SK-N-SH (cell line): ENCODE measurements at regions not wholly inside any gene's neighbourhood (a gene's known extent, or its start where the extent isn't known, plus 50 kb on each side); places are given as distances from the start of the nearest gene placed in this dataset.
A peak's percentile ranks its signal among the peaks of the same experiment; 100 is the strongest.

Experiments used
- CTCF ChIA-PET: fragments of 300-600, 350-600 bp; formaldehyde crosslinking; extraction: SDS; loops from one replicate; lab custom pipeline; 2021; lab: Yijun Ruan, JAX
- POLR2A ChIA-PET: fragments of 350-600 bp; sonication (Branson Sonifier 250); formaldehyde crosslinking; extraction: SDS; loops from one replicate; lab custom pipeline; 2020; ENCODE audit warnings: antibody characterized with exemption, inconsistent platforms; lab: Yijun Ruan, JAX
- DNase-seq: peaks from one replicate; pipeline ENCODE4 v3.0.0; 2012
- H2AFZ ChIP-seq: fragments of 200-600 bp; sonication (generic); 2 replicates; pipeline ENCODE4 v1.8.1; 2016; ENCODE audit warnings: antibody characterized with exemption, mild to moderate bottlenecking, low read depth
- H3F3A ChIP-seq: fragments of 200-600 bp; sonication (generic); replicated peaks from 2 replicates; pipeline ENCODE3; 2016; ENCODE audit warnings: antibody characterized with exemption, mild to moderate bottlenecking; ENCODE audit not compliant: insufficient read depth
- H3K27ac ChIP-seq, 2 experiments: fragments of 200-500 bp in 1 of 2; fragments of 200-600 bp in 1 of 2; sonication (Bioruptor generic) in 1 of 2; sonication (generic), shearing (Covaris generic) in 1 of 2; 2 replicates each; pipeline versions ENCODE4 v1.5.1 to v1.6.1; 2014 to 2016; ENCODE audit warnings: low read depth in 2 of 2, inconsistent platforms in 1 of 2, low read length in 1 of 2, mild to moderate bottlenecking in 1 of 2, mixed read lengths in 1 of 2
- H3K27me3 ChIP-seq: fragments of 200-600 bp; sonication (generic), shearing (Covaris generic); 2 replicates; pipeline ENCODE4 v1.6.1; 2016; ENCODE audit warnings: mixed run types; ENCODE audit not compliant: insufficient read depth
- H3K36me3 ChIP-seq, 2 experiments: fragments of 200-500 bp in 1 of 2; fragments of 200-600 bp in 1 of 2; sonication (Bioruptor generic) in 1 of 2; sonication (generic) in 1 of 2; replicated peaks in 1 of 2; 2 replicates each; pipeline versions ENCODE3 to v1.5.1; 2014 to 2016; ENCODE audit warnings: low read length in 1 of 2, mild to moderate bottlenecking in 1 of 2; ENCODE audit not compliant: insufficient read depth in 2 of 2, control insufficient read depth in 1 of 2
- H3K4me1 ChIP-seq, 2 experiments: fragments of 200-500 bp in 1 of 2; fragments of 200-600 bp in 1 of 2; sonication (Bioruptor generic) in 1 of 2; sonication (generic), shearing (Covaris generic) in 1 of 2; 2 replicates each; pipeline versions ENCODE4 v1.5.1 to v1.6.1; 2014 to 2016; ENCODE audit warnings: low read depth in 1 of 2, low read length in 1 of 2, mixed run types in 1 of 2; ENCODE audit not compliant: insufficient read depth in 2 of 2, control insufficient read depth in 1 of 2
- H3K4me2 ChIP-seq: fragments of 200-600 bp; sonication (generic), shearing (Covaris generic); 2 replicates; pipeline ENCODE4 v1.6.1; 2017; ENCODE audit warnings: mixed run types
- H3K4me3 ChIP-seq, 2 experiments: fragments of 200-500 bp in 1 of 2; fragments of 200-600 bp in 1 of 2; sonication (Bioruptor generic) in 1 of 2; sonication (generic), shearing (Covaris generic) in 1 of 2; 2 replicates each; pipeline versions ENCODE4 v1.5.1 to v1.8.1; 2014 to 2016; ENCODE audit warnings: low read depth in 2 of 2, inconsistent platforms in 1 of 2, low read length in 1 of 2, mild to moderate bottlenecking in 1 of 2, mixed read lengths in 1 of 2, moderate library complexity in 1 of 2
- H3K79me2 ChIP-seq: fragments of 200-600 bp; sonication (generic); 2 replicates; pipeline ENCODE4 v1.8.1; 2017; ENCODE audit warnings: mild to moderate bottlenecking; ENCODE audit not compliant: insufficient read depth
- H3K9ac ChIP-seq: fragments of 200-600 bp; sonication (generic); 2 replicates; pipeline ENCODE4 v1.6.1; 2017; ENCODE audit warnings: mixed run types
- H3K9me2 ChIP-seq: fragments of 200-600 bp; sonication (generic); 2 replicates; pipeline ENCODE4 v1.6.1; 2017; ENCODE audit warnings: mixed run types
- H3K9me3 ChIP-seq: fragments of 200-600 bp; sonication (generic); 2 replicates; pipeline ENCODE4 v1.6.1; 2017; ENCODE audit warnings: mixed run types, mild to moderate bottlenecking, moderate library complexity
- H4K20me1 ChIP-seq: fragments of 200-600 bp; sonication (generic); 2 replicates; pipeline ENCODE4 v1.6.1; 2017; ENCODE audit warnings: mild to moderate bottlenecking, mixed run types; ENCODE audit not compliant: insufficient read depth
- CHD2 ChIP-seq: fragments of 150-350 bp; IDR thresholded peaks from 2 replicates; pipeline ENCODE4 v1.6.1; 2018; ENCODE audit warnings: low read length; ENCODE audit not compliant: partially characterized antibody
- EP300 ChIP-seq, 2 experiments: IDR thresholded peaks; 2 replicates each; pipeline versions ENCODE4 v1.4.0 to v1.6.1; 2012; ENCODE audit warnings: borderline replicate concordance in 1 of 2, low read depth in 1 of 2, low read length in 1 of 2
- FOXJ3 ChIP-seq: sonication (generic); formaldehyde crosslinking; IDR thresholded peaks from 2 replicates; pipeline ENCODE4 v1.5.1; 2020; ENCODE audit warnings: mild to moderate bottlenecking, missing genetic modification reagents
- FOXM1 ChIP-seq: IDR thresholded peaks from 2 replicates; pipeline ENCODE4 v1.4.0; 2012; ENCODE audit warnings: low read depth, mild to moderate bottlenecking
- GATA2 ChIP-seq: sonication (generic); formaldehyde crosslinking; IDR thresholded peaks from 2 replicates; pipeline ENCODE4 v1.5.0; 2020; ENCODE audit warnings: mild to moderate bottlenecking, missing genetic modification reagents
- NFIC ChIP-seq: IDR thresholded peaks from 2 replicates; pipeline ENCODE4 v1.4.0; 2012; ENCODE audit warnings: borderline replicate concordance
- NRF1 ChIP-seq: IDR thresholded peaks from 2 replicates; pipeline ENCODE4 v1.6.1; 2012; ENCODE audit warnings: low read depth, mild to moderate bottlenecking, low read length
- RAD21 ChIP-seq: IDR thresholded peaks from 2 replicates; pipeline ENCODE4 v1.6.1; 2012; ENCODE audit warnings: mild to moderate bottlenecking, low read length
- RCOR1 ChIP-seq: fragments of 150-350 bp; IDR thresholded peaks from 2 replicates; pipeline ENCODE4 v1.6.1; 2017; ENCODE audit warnings: antibody characterized with exemption, low read length
- RFX5 ChIP-seq: IDR thresholded peaks from 2 replicates; pipeline ENCODE4 v1.6.1; 2012; ENCODE audit warnings: mild to moderate bottlenecking, improper control_type of control experiment, low read length
- RXRA ChIP-seq: IDR thresholded peaks from 2 replicates; pipeline ENCODE4 v1.4.0; 2012; ENCODE audit warnings: low read depth, mild to moderate bottlenecking, borderline replicate concordance
- SIN3A ChIP-seq: IDR thresholded peaks from 2 replicates; pipeline ENCODE4 v1.6.1; 2012; ENCODE audit warnings: low read depth, mild to moderate bottlenecking, low read length, moderate library complexity, borderline replicate concordance
- TCF12 ChIP-seq: IDR thresholded peaks from 2 replicates; pipeline ENCODE4 v1.4.0; 2012
- WGBS: methylation state at CpG from one replicate; pipeline ENCODE4 v1.1.6; 2017; ENCODE audit warnings: low lambda C conversion rate; 5-methylcytosine and 5-hydroxymethylcytosine counted together
- TF ChIP-seq, protein P1 (sequence below): fragments of 200-600 bp; sonication (generic); IDR thresholded peaks from 2 replicates; pipeline ENCODE4 v1.6.1; 2017; ENCODE audit warnings: antibody characterized with exemption, mild to moderate bottlenecking, moderate library complexity
- TF ChIP-seq, protein P2 (sequence below): IDR thresholded peaks from 2 replicates; pipeline ENCODE4 v1.4.0; 2012; ENCODE audit warnings: low read depth
- TF ChIP-seq, protein P3 (sequence below): fragments of 150-350 bp; IDR thresholded peaks from 2 replicates; pipeline ENCODE4 v1.6.1; 2017; ENCODE audit warnings: antibody characterized with exemption, low read length, low read depth, borderline replicate concordance

DNA sequence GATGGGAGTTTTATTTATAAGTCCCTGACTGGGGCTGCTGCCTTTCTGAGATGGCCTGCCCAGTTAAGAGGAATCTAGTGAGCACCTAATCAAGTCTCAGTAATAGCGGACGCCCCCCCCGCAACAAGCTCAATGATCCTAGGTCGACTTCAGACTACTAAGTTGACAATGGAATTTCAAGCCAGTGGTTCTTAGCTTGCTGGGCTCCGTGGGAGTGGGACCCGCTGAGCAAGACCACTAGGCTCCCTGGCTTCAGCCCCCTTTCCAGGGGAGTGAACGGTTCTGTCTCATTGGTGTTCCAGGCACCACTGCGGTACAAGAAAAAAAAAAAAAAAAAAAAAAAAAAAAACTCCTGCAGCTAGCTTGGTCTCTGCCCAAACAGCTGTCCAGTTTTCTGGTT is 156.8 kb upstream of the CARD18 start:
- no peak for DNase-seq
- ChIA-PET CTCF (no interaction called here), POLR2A (no interaction called here)
- TF ChIP-seq FOXM1 (no peak), TCF12 (no peak), NRF1 (no peak), CHD2 (no peak), SIN3A (no peak), FOXJ3 (CRISPR knock-in tag) (no peak), RXRA (no peak)
- no peaks in the 10 kb centered on the region for H3K9me3 ChIP-seq
- H2AFZ ChIP-seq, result no peak overlapping the region
- WGBS, result 92% methylated on average over 8 of the region's 8 CpGs
- no peaks in the 10 kb centered on the region for H3K79me2 ChIP-seq
- peaks cover 3% of the 10 kb centered on the region for H3F3A ChIP-seq
- H3K9me2 ChIP-seq, result no peaks in the 10 kb centered on the region
- no peaks in the 10 kb centered on the region for H3K27me3 ChIP-seq
- no peak overlapping the region for H3K9ac ChIP-seq
- peaks cover 0 to 12% of the 10 kb centered on the region in 2 experiments; a peak in 1 of 4 replicates for H3K4me1 ChIP-seq
- no peak overlapping the region for H3K27ac ChIP-seq
- no peak overlapping the region for H3K4me2 ChIP-seq
- H3K36me3 ChIP-seq, result no peaks in the 10 kb centered on the region
- no peaks in the 10 kb centered on the region for H4K20me1 ChIP-seq
- no peak overlapping the region for H3K4me3 ChIP-seq

DNA sequence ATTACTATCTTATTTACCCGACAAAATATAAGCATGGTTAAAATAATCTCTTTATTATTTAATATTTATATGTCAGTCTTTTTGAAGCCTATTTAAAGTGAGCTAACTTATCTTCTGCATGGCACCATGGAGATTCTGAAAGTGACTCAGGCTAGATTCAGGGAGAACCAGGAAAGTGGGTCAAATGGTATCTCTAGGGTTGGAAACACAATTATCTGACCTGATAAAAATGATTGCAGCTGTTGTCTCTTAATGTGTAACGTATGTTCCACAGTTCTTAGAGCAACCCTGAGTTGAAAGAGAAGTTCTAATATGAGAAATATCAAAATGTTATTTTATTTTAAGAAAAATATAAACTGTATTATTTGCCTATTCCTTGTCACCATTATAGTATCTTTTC is 143.1 kb upstream of the CARD18 start:
- H3K27ac ChIP-seq, result peak overlapping the region in 1 of 2 experiments; percentile 39; a peak in 1 of 4 replicates
- no peaks in the 10 kb centered on the region for H3K27me3 ChIP-seq
- H3K79me2 ChIP-seq, result no peaks in the 10 kb centered on the region
- CTCF ChIA-PET, result no interaction called here
- peaks cover 0 to 7% of the 10 kb centered on the region in 2 experiments; a peak in 1 of 4 replicates for H3K4me1 ChIP-seq
- no peak overlapping the region for H3K4me2 ChIP-seq
- peak; percentile 59 for DNase-seq
- H3K36me3 ChIP-seq, result no peaks in the 10 kb centered on the region
- no peak overlapping the region for H3K9ac ChIP-seq
- POLR2A ChIA-PET, result no interaction called here
- H2AFZ ChIP-seq, result 0 out of 2 replicates have a peak overlapping the region, but pooled peaks have one; percentile 22
- H3K4me3 ChIP-seq, result no peak overlapping the region
- TF ChIP-seq RCOR1 (peak; percentile 92), GATA2 (CRISPR knock-in tag) (peak; percentile 82), TCF12 (peak; percentile 59), CHD2 (peak; percentile 81), RAD21 (peak; percentile 37), EP300 (IDR thresholded peaks at IDR 0.05; ENCODE audit: borderline replicate concordance in 1 of 2, low read depth in 1 of 2, low read length in 1 of 2) (peak in 1 of 2 experiments; percentile 95; a peak in 2 of 4 replicates), NFIC (no peak), RFX5 (no peak)
- TF ChIP-seq, protein P1, sequence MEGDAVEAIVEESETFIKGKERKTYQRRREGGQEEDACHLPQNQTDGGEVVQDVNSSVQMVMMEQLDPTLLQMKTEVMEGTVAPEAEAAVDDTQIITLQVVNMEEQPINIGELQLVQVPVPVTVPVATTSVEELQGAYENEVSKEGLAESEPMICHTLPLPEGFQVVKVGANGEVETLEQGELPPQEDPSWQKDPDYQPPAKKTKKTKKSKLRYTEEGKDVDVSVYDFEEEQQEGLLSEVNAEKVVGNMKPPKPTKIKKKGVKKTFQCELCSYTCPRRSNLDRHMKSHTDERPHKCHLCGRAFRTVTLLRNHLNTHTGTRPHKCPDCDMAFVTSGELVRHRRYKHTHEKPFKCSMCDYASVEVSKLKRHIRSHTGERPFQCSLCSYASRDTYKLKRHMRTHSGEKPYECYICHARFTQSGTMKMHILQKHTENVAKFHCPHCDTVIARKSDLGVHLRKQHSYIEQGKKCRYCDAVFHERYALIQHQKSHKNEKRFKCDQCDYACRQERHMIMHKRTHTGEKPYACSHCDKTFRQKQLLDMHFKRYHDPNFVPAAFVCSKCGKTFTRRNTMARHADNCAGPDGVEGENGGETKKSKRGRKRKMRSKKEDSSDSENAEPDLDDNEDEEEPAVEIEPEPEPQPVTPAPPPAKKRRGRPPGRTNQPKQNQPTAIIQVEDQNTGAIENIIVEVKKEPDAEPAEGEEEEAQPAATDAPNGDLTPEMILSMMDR, result no peak
- TF ChIP-seq, protein P2, sequence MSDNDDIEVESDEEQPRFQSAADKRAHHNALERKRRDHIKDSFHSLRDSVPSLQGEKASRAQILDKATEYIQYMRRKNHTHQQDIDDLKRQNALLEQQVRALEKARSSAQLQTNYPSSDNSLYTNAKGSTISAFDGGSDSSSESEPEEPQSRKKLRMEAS, result no peak
- TF ChIP-seq, protein P3, sequence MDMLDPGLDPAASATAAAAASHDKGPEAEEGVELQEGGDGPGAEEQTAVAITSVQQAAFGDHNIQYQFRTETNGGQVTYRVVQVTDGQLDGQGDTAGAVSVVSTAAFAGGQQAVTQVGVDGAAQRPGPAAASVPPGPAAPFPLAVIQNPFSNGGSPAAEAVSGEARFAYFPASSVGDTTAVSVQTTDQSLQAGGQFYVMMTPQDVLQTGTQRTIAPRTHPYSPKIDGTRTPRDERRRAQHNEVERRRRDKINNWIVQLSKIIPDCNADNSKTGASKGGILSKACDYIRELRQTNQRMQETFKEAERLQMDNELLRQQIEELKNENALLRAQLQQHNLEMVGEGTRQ, result no peak
- H3K9me2 ChIP-seq, result no peaks in the 10 kb centered on the region
- H4K20me1 ChIP-seq, result no peaks in the 10 kb centered on the region
- 17% methylated on average over 2 of the region's 2 CpGs for WGBS
- H3F3A ChIP-seq, result no peaks in the 10 kb centered on the region
- H3K9me3 ChIP-seq, result no peaks in the 10 kb centered on the region
